PC-9 (cell line): ENCODE measurements at regions not wholly inside any gene's neighbourhood (a gene's known extent, or its start where the extent isn't known, plus 50 kb on each side); places are given as distances from the start of the nearest gene placed in this dataset.

ENCODE experiments used
- BruUV-seq: library from RNA; stranded (reverse); fragments of 400-500 nt; replicated peaks from 2 replicates; lab custom pipeline; 2021; lab: Mats Ljungman, UMichigan
- CTCF ChIA-PET: fragments of 300-600 bp; sonication (Branson Sonifier 250); formaldehyde crosslinking; loops from one replicate; lab custom pipeline; 2022; ENCODE audit warnings: antibody characterized with exemption; lab: Charles Lee
- POLR2A ChIA-PET: fragments of 300-600 bp; sonication (Branson Sonifier 250); formaldehyde crosslinking; loops from one replicate; lab custom pipeline; 2022; ENCODE audit warnings: antibody characterized with exemption; ENCODE audit not compliant: unreplicated experiment; lab: Charles Lee
- DNase-seq, 2 experiments: peaks; one replicate each; pipeline versions ENCODE4 v3.0.0 to v3.0.0-alpha.2; 2015 to 2022; ENCODE audit warnings: mixed read lengths in 1 of 2
- H2AFZ ChIP-seq: fragments of 200-600 bp; sonication (generic); 2 replicates; pipeline ENCODE4 v1.8.1; 2017; ENCODE audit warnings: antibody characterized with exemption
- H3F3A ChIP-seq: fragments of 200-600 bp; sonication (generic); 2 replicates; pipeline ENCODE4 v1.8.1; 2017; ENCODE audit warnings: antibody characterized with exemption, mild to moderate bottlenecking, low read depth; ENCODE audit not compliant: insufficient read depth
- H3K27ac ChIP-seq: fragments of 200-600 bp; sonication (generic); 2 replicates; pipeline ENCODE4 v1.6.1; 2016; ENCODE audit warnings: mixed run types
- H3K27me3 ChIP-seq: fragments of 200-600 bp; sonication (generic); 2 replicates; pipeline ENCODE4 v1.6.1; 2016; ENCODE audit warnings: low read depth, mixed run types; ENCODE audit not compliant: insufficient read depth
- H3K36me3 ChIP-seq: fragments of 200-600 bp; sonication (generic); 2 replicates; pipeline ENCODE4 v1.6.1; 2016; ENCODE audit warnings: low read depth, mixed run types
- H3K4me1 ChIP-seq: fragments of 200-600 bp; sonication (generic); replicated peaks from 2 replicates; pipeline ENCODE4 v1.6.1; 2016; ENCODE audit warnings: mixed run types; ENCODE audit not compliant: insufficient read depth
- H3K4me2 ChIP-seq: fragments of 200-600 bp; sonication (generic); 2 replicates; pipeline ENCODE4 v1.6.1; 2017; ENCODE audit warnings: mixed run types
- H3K4me3 ChIP-seq: fragments of 200-600 bp; sonication (generic); 2 replicates; pipeline ENCODE4 v1.6.1; 2016; ENCODE audit warnings: mixed run types
- H3K79me2 ChIP-seq: fragments of 200-600 bp; sonication (generic); 2 replicates; pipeline ENCODE4 v1.6.1; 2017; ENCODE audit warnings: low read depth, mixed run types
- H3K9me2 ChIP-seq: fragments of 200-600 bp; sonication (generic); 2 replicates; pipeline ENCODE4 v1.8.1; 2017; ENCODE audit warnings: mild to moderate bottlenecking; ENCODE audit not compliant: insufficient read depth
- H3K9me3 ChIP-seq: fragments of 200-600 bp; sonication (generic); 2 replicates; pipeline ENCODE4 v1.8.1; 2016; ENCODE audit warnings: low read depth; ENCODE audit not compliant: insufficient read depth
- H4K20me1 ChIP-seq: fragments of 200-600 bp; sonication (generic); 2 replicates; pipeline ENCODE4 v1.8.1; 2017; ENCODE audit not compliant: insufficient read depth
- EZH2 ChIP-seq: fragments of 200-600 bp; sonication (generic); IDR thresholded peaks from 2 replicates; pipeline ENCODE4 v1.8.0; 2017; ENCODE audit warnings: antibody characterized with exemption, low read depth
- intact Hi-C: fragments of 100-400 bp; cut with micrococcal nuclease; formaldehyde crosslinking; loops from one replicate; pipeline ENCODE4 v1.10.0; 2022; ENCODE audit not compliant: unreplicated experiment
- TF ChIP-seq, protein P1 (sequence below): fragments of 200-600 bp; sonication (generic); conservative IDR thresholded peaks from 2 replicates; pipeline ENCODE4 v1.6.1; 2017; ENCODE audit warnings: mixed run types, antibody characterized with exemption, mild to moderate bottlenecking, moderate library complexity

DNA sequence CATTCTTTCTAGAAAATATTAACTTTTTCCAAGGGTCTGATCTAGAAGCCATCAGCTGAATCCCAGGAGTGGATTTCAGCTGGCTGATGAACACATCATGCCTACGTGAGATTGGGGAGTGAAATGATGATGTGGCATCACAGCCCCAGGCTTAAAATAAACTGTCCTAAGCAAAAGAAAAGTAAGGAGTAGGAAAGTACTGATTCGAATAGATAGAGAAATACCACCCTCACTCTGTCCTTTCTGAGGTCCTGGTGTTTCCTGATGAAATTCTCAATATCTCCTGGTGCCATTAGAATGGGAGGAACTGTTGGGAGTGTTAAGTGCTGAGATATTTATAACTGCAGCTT, 376.8 kb upstream of the SEMA6D start:
- CTCF ChIA-PET = no interaction called here
- H3F3A ChIP-seq = no peaks in the 10 kb centered on the region
- DNase-seq = no peak
- POLR2A ChIA-PET = no interaction called here
- H3K4me2 ChIP-seq = no peak overlapping the region
- no peaks in the 10 kb centered on the region for H3K4me1 ChIP-seq
- no peaks in the 10 kb centered on the region for H3K9me3 ChIP-seq
- H3K79me2 ChIP-seq = no peaks in the 10 kb centered on the region
- H2AFZ ChIP-seq = no peak overlapping the region
- TF ChIP-seq, protein P1, sequence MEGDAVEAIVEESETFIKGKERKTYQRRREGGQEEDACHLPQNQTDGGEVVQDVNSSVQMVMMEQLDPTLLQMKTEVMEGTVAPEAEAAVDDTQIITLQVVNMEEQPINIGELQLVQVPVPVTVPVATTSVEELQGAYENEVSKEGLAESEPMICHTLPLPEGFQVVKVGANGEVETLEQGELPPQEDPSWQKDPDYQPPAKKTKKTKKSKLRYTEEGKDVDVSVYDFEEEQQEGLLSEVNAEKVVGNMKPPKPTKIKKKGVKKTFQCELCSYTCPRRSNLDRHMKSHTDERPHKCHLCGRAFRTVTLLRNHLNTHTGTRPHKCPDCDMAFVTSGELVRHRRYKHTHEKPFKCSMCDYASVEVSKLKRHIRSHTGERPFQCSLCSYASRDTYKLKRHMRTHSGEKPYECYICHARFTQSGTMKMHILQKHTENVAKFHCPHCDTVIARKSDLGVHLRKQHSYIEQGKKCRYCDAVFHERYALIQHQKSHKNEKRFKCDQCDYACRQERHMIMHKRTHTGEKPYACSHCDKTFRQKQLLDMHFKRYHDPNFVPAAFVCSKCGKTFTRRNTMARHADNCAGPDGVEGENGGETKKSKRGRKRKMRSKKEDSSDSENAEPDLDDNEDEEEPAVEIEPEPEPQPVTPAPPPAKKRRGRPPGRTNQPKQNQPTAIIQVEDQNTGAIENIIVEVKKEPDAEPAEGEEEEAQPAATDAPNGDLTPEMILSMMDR = no peak
- BruUV-seq = no TSS peak
- no peaks in the 10 kb centered on the region for H4K20me1 ChIP-seq
- no peaks in the 10 kb centered on the region for H3K27me3 ChIP-seq
- H3K4me3 ChIP-seq = no peak overlapping the region
- H3K27ac ChIP-seq = no peak overlapping the region
- intact Hi-C loops = no loop called here
- H3K9me2 ChIP-seq = no peaks in the 10 kb centered on the region
- no peaks in the 10 kb centered on the region for H3K36me3 ChIP-seq

DNA sequence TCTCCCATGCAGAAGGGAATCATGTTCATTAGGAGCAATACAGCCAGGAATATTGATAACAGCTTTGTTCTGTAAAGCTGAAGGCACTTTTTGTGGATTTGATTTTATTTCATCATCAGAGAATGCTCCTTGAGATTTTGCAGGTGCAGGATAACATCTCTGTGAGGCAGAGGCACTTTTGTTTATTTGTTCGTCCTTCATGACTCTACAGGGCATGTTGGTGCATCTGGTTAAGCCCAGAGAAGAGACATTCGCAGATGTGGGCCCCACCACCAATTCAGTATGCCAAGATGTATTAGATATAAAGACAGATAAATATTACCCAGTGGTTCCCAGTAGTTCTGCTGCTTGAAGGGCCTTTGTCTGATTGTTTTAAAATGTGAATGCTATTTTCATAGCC, 368.1 kb upstream of the SEMA6D start:
- BruUV-seq = no TSS peak
- intact Hi-C loops = no loop called here
- no peak for DNase-seq
- Histone ChIP-seq H3K4me1 (no peaks in the 10 kb centered on the region), H3K27ac (no peak overlapping the region), H3K9me2 (no peaks in the 10 kb centered on the region), H3K36me3 (no peaks in the 10 kb centered on the region), H3K4me3 (no peak overlapping the region), H2AFZ (no peak overlapping the region), H3K9me3 (no peaks in the 10 kb centered on the region), H3K27me3 (no peaks in the 10 kb centered on the region), H3F3A (no peaks in the 10 kb centered on the region), H3K79me2 (no peaks in the 10 kb centered on the region), H4K20me1 (no peaks in the 10 kb centered on the region), H3K4me2 (no peak overlapping the region)
- POLR2A ChIA-PET = no interaction called here
- TF ChIP-seq EZH2 = no peak
- TF ChIP-seq, protein P1 = no peak
- CTCF ChIA-PET = no interaction called here

DNA sequence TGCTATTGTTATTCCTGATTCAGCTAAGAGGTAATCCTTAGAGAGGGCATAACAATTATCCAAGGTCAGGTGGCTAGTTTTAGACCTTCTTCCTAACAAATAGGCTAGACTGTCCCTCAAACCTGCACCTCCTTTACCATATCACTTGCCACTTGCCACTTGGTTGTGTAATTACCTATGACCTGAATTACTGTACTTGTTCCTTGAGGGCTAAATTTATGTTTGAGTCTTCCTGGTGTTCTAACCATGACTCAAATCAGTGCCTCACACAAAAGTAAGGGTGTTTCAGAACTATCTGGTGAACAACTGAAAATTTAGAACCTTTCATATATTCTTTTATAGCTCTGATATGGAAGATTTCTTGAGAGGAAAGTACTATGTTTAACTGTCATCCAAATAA, 365.8 kb upstream of the SEMA6D start:
- DNase-seq = no peak
- intact Hi-C loops = no loop called here
- no peak overlapping the region for H3K4me2 ChIP-seq
- H3K36me3 ChIP-seq = no peaks in the 10 kb centered on the region
- ChIA-PET POLR2A (no interaction called here), CTCF (no interaction called here)
- no peak overlapping the region for H2AFZ ChIP-seq
- no peaks in the 10 kb centered on the region for H4K20me1 ChIP-seq
- no TSS peak for BruUV-seq
- H3K4me3 ChIP-seq = no peak overlapping the region
- no peaks in the 10 kb centered on the region for H3K9me3 ChIP-seq
- H3K27ac ChIP-seq = no peak overlapping the region
- TF ChIP-seq, protein P1 = no peak
- no peak for TF ChIP-seq EZH2
- no peaks in the 10 kb centered on the region for H3K9me2 ChIP-seq
- no peaks in the 10 kb centered on the region for H3K79me2 ChIP-seq
- H3F3A ChIP-seq = no peaks in the 10 kb centered on the region
- no peaks in the 10 kb centered on the region for H3K27me3 ChIP-seq
- H3K4me1 ChIP-seq = no peaks in the 10 kb centered on the region
